Immature natural killer cell (primary cell): ENCODE measurements at regions not wholly inside any gene's neighbourhood (a gene's known extent, or its start where the extent isn't known, plus 50 kb on each side); places are given as distances from the start of the nearest gene placed in this dataset.
"Not testable (repeated sequence)": the region's sequence is repeated elsewhere in the genome, so short reads cannot be mapped to it uniquely, and the experiment has no call there.

Experiments used
- DNase-seq, 3 donors: peaks; one replicate each; pipeline ENCODE4 v3.0.0; 2022; ENCODE audit warnings: mixed read lengths in 1 of 3
- H3K27ac Mint-ChIP-seq, 6 donors: one replicate each; pipeline ENCODE4 v1.8.0; 2020; ENCODE audit warnings: mixed read lengths in 6 of 6, mild to moderate bottlenecking in 5 of 6, inconsistent platforms in 4 of 6, moderate library complexity in 3 of 6
- H3K27me3 Mint-ChIP-seq, 3 donors: one replicate each; pipeline ENCODE4 v1.8.0; 2020 to 2021; ENCODE audit warnings: low read depth in 3 of 3, mild to moderate bottlenecking in 3 of 3, mixed read lengths in 3 of 3, moderate library complexity in 3 of 3, inconsistent platforms in 1 of 3
- H3K36me3 Mint-ChIP-seq, 3 donors: one replicate each; pipeline ENCODE4 v1.8.0; 2020; ENCODE audit warnings: mixed read lengths in 3 of 3, inconsistent platforms in 2 of 3, mild to moderate bottlenecking in 2 of 3
- H3K4me1 Mint-ChIP-seq, 2 donors: one replicate each; pipeline ENCODE4 v1.8.0; 2020; ENCODE audit warnings: inconsistent platforms in 2 of 2, mild to moderate bottlenecking in 2 of 2, mixed read lengths in 2 of 2, moderate library complexity in 1 of 2
- H3K4me3 Mint-ChIP-seq, 5 donors: one replicate each; pipeline ENCODE4 v1.8.0; 2020; ENCODE audit warnings: mild to moderate bottlenecking in 5 of 5, mixed read lengths in 5 of 5, inconsistent platforms in 3 of 5, moderate library complexity in 3 of 5
- H3K9me3 Mint-ChIP-seq, 6 donors: one replicate each; pipeline ENCODE4 v1.8.0; 2020; ENCODE audit warnings: mild to moderate bottlenecking in 6 of 6, mixed read lengths in 6 of 6, inconsistent platforms in 4 of 6, moderate library complexity in 3 of 6

DNA sequence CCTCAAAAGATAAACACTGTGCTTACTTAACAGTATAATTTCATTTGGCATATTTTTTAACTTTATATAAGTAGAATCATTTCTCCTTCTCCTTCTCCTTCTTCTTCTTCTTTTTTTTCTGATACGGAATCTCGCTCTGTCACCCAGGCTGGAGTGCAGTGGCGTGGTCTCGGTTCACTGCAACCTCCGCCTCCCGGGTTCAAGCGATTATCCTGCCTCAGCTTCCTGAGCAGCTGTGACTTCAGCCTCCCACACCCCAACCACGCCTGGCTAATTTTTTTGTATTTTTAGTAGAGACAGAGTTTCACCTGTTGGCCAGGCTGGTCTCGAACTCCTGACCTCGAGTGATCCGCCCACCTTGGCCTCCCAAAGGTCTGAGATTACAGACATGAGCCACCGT, 94.2 kb upstream of the RANBP3L start:
- not testable (repeated sequence) for H3K36me3 Mint-ChIP-seq, H3K4me3 Mint-ChIP-seq, DNase-seq, H3K9me3 Mint-ChIP-seq, H3K4me1 Mint-ChIP-seq, H3K27ac Mint-ChIP-seq, H3K27me3 Mint-ChIP-seq

DNA sequence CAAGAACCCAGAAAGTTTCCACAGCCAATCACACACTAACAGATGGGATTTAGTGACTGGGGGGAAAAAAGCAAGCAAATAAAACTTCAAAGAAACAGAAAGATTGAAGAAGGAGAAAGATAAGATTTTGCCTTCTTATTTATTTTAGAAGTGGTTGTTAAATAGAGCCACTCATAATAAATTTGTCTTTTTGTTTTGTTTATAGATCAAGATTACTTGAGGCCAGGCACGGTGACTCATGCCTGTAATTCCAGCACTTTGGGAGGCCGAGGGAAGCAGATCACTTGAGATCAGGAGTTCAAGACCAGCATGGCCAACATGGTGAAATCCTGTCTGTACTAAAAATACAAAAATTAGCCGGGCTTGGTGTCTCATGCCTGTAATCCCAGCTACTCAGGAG, 94.9 kb upstream of the RANBP3L start:
- H3K4me3 Mint-ChIP-seq, result no peak overlapping the region
- peaks cover 0 to 3% (median 0%) of the 10 kb centered on the region in 6 donors for H3K9me3 Mint-ChIP-seq
- no peaks in the 10 kb centered on the region for H3K36me3 Mint-ChIP-seq
- peaks cover 0 to 4% (median 2%) of the 10 kb centered on the region in 3 donors for H3K27me3 Mint-ChIP-seq
- no peak for DNase-seq
- no peak overlapping the region for H3K27ac Mint-ChIP-seq
- no peaks in the 10 kb centered on the region for H3K4me1 Mint-ChIP-seq

DNA sequence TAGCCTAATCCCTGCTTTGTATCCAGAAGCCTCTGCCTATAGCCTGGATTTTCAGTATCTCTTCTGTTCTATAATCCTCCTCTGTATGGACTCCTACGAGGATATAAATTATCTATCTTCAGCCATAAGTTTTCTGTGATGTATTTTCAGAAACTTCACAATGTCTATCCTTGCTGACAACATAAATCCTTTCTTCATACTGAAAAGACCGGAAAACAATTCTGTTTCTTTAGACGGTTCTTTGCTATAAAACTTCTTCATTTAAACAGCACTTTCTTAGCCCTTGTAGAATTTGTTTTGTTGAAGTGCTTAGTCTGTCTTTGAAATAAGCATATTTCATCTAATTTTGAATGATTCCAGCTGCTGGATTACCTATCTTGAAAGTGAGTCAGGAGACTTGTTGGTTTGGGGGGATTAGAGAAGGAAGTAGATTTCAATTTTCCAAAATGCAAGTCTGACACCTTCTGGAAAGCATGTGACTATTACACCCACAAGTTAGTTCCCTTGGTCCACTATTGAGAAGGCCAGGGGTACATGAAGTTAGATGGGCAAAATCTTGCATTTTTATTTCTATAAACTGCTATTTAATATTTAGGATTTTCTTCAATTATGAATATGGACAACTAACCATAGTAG, 96.3 kb upstream of the RANBP3L start:
- Mint-ChIP-seq H3K4me1 (no peaks in the 10 kb centered on the region), H3K36me3 (no peaks in the 10 kb centered on the region), H3K27me3 (peaks cover 0 to 5% (median 0%) of the 10 kb centered on the region in 3 donors), H3K9me3 (peaks cover 0 to 3% (median 0%) of the 10 kb centered on the region in 6 donors), H3K27ac (no peak overlapping the region), H3K4me3 (no peak overlapping the region)
- no peak for DNase-seq

DNA sequence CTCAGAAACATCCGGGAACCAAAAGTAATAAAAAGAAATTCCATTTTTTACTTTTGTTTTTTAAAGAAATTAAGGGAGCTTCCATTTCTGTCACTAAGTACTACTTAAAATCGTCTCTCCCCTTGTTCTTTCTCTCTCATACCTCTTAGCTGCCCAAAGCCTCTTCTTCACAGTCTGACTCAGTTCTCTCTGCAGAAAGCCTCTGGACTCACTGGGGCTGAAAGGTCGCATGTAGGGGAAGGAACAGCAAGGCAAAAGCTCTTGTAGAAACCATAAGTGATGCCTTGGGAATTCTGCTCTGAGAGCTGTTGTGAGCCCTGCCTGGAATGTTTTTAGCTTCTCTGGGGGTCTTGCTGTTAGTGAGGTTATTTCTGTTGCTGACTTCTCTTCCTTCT, 100.8 kb upstream of the RANBP3L start:
- Mint-ChIP-seq H3K27ac (no peak overlapping the region), H3K4me3 (no peak overlapping the region), H3K4me1 (no peaks in the 10 kb centered on the region), H3K9me3 (no peaks in the 10 kb centered on the region), H3K36me3 (no peaks in the 10 kb centered on the region), H3K27me3 (peaks cover 0 to 4% (median 1%) of the 10 kb centered on the region in 3 donors)
- no peak for DNase-seq

DNA sequence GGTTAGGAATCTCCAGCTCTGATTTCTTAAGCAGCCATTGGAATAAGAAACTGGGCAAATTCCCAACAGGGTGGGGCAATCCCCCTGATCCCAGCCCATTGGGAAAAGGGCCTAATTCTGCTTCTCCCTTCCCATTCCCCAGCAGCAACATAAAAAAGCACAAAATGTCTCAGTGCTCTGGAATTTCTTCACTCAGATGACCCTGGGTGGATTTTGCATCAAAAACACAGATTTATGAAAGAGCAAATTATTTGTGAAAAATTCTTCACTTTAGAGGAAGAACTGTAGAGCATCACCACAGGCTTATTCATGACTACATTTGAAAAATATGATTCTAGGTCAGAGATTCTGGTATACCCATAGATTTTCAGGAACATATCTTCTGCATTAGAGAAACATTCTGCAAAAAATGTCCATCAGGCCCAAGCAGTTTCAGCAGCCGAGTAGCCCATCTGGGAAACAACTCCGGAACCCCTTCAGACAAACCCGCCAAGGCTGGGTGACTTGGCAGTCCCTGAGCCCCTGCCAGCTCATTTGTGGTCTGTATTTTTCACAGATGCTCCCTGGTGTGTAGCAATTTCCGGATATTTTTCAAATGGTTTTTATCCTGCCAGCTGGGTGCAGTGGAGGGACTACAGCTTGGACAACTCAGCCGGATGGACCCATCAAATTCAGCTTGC, 102.1 kb upstream of the RANBP3L start:
- no peaks in the 10 kb centered on the region for H3K4me1 Mint-ChIP-seq
- H3K27me3 Mint-ChIP-seq, result peaks cover 0 to 4% (median 3%) of the 10 kb centered on the region in 3 donors
- H3K27ac Mint-ChIP-seq, result no peak overlapping the region
- H3K36me3 Mint-ChIP-seq, result no peaks in the 10 kb centered on the region
- no peak overlapping the region for H3K4me3 Mint-ChIP-seq
- H3K9me3 Mint-ChIP-seq, result no peaks in the 10 kb centered on the region
- no peak for DNase-seq

DNA sequence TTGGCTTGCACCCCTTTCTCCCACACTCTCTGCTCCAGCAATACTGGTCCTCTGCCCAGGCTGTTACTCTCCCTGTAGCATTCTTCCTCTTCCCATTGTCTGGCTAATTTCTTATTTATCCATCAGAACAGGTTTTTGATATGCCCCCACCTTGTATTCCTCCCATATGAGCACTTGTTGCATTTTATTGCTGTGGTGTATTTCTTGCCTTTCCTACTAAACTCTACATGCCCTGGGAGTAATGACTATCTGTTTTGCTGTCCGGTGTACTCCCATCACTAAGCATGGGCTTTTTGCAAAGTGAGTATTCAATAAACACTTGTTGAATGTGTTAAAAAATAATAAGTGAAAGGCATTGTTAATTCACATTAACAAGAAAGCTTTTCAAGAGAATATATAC, 104.3 kb upstream of the RANBP3L start:
- Mint-ChIP-seq H3K27ac (no peak overlapping the region), H3K4me3 (no peak overlapping the region), H3K27me3 (peaks cover 0 to 6% (median 3%) of the 10 kb centered on the region in 3 donors), H3K9me3 (peaks cover 0 to 3% (median 0%) of the 10 kb centered on the region in 6 donors), H3K36me3 (no peaks in the 10 kb centered on the region), H3K4me1 (no peaks in the 10 kb centered on the region)
- DNase-seq, result no peak

DNA sequence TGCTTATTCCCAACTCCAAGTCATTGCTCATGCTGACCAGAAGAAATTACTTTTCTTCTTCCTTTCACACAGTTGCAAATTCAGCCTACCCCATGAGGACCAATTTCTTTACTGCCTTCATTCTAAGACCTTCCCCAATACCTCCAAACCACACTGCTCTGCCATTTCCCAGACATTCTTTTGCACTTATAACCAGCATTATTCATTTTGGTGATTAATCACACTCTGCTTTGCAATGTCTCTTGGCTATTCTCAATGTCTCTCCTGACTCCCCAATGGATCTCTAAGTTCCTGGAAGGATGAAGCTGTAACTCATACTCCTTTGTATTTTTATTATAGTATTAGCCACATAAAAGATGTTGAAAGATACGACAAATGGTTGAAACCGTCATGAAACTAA, 105.7 kb upstream of the RANBP3L start:
- no peak overlapping the region for H3K4me3 Mint-ChIP-seq
- H3K4me1 Mint-ChIP-seq, result no peaks in the 10 kb centered on the region
- H3K36me3 Mint-ChIP-seq, result no peaks in the 10 kb centered on the region
- peaks cover 0 to 3% (median 0%) of the 10 kb centered on the region in 6 donors for H3K9me3 Mint-ChIP-seq
- no peak overlapping the region for H3K27ac Mint-ChIP-seq
- DNase-seq, result no peak
- H3K27me3 Mint-ChIP-seq, result peaks cover 0 to 9% (median 3%) of the 10 kb centered on the region in 3 donors

DNA sequence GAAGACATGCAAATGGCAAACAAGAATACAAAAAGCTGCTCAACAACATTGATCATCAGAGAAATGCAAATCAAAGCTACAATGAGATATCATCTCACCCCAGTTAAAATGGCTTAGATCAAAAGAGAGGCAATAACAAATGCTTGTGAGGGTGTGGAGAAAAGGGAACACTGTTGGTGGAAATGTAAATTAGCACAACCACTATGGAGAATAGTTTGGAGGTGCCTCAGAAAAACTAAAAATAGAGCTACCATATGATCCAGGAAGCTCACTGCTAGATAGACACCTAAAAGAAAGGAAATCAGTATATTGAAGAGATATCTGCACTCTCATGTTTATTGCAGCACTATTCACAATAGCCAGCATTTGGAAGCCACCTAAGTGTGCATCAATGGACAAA, 108.0 kb upstream of the RANBP3L start:
- H3K4me1 Mint-ChIP-seq, DNase-seq, H3K9me3 Mint-ChIP-seq, H3K36me3 Mint-ChIP-seq, H3K27me3 Mint-ChIP-seq, H3K4me3 Mint-ChIP-seq, H3K27ac Mint-ChIP-seq: not testable (repeated sequence)

DNA sequence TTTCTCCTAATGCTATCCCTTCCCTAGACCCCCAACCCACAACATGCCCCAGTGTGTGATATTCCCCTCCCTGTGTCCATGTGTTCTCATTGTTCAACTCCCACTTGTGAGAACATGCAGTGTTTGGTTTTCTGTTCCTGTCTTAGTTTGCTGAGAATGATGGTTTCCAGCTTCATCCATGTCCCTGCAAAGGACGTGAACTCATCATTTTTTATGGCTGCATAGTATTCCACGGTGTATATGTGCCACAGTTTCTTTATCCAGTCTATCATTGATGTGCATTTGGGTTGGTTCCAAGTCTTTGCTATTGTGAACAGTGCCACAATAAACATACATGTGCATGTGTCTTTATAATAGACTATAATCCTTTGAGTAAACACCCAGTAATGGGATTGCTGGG, 109.0 kb upstream of the RANBP3L start:
- DNase-seq, H3K27ac Mint-ChIP-seq, H3K36me3 Mint-ChIP-seq, H3K27me3 Mint-ChIP-seq, H3K9me3 Mint-ChIP-seq, H3K4me3 Mint-ChIP-seq, H3K4me1 Mint-ChIP-seq: not testable (repeated sequence)

DNA sequence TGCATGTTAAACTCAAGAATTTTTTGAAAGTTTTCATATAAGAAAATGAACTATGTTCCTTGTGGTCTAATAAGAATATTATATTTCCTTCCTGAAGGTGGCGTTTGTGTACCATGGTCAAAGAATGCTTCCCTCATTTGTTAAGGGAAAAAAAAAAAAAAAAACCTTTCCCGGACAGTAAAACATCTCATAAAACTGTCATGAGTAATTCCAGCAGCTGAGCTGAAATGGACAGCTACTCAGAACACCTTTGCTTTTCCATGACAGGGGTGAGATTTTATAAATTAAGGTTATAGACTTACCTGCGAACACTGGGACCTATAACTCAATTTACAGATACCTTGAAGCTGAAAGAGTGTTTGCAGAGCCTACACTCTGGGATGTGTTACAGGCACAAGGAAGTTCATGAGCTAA, 113.2 kb upstream of the RANBP3L start:
- no peak overlapping the region for H3K27ac Mint-ChIP-seq
- H3K27me3 Mint-ChIP-seq, result peaks cover 3 to 9% (median 3%) of the 10 kb centered on the region in 3 donors
- no peak overlapping the region for H3K4me3 Mint-ChIP-seq
- DNase-seq, result no peak
- H3K36me3 Mint-ChIP-seq, result no peaks in the 10 kb centered on the region
- H3K9me3 Mint-ChIP-seq, result peaks cover 0 to 4% (median 0%) of the 10 kb centered on the region in 6 donors
- H3K4me1 Mint-ChIP-seq, result peaks cover 13 to 15% of the 10 kb centered on the region in 2 donors

DNA sequence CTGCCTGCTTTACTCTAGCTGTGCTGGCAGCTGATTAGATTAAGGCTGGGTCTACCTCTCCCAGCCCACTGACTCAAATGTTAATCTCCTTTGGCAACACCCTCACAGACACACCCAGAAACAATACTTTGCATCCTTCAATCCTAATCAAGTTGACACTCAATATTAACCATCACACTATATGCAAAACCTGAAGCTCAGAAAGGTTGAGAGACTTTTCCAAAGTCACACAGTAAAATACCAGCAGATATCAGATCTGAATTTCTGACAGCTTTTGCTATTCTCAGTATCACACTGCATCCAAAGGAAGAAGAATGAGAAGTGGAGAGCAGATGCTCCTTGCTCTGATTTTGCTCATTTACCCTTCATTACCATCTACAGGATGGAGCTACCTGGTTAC, 114.9 kb upstream of the RANBP3L start:
- DNase-seq, result no peak
- H3K27ac Mint-ChIP-seq, result no peak overlapping the region
- H3K27me3 Mint-ChIP-seq, result peaks cover 3 to 7% (median 3%) of the 10 kb centered on the region in 3 donors
- peaks cover 18 to 22% of the 10 kb centered on the region in 2 donors for H3K4me1 Mint-ChIP-seq
- peaks cover 0 to 4% (median 0%) of the 10 kb centered on the region in 6 donors for H3K9me3 Mint-ChIP-seq
- H3K4me3 Mint-ChIP-seq, result no peak overlapping the region
- H3K36me3 Mint-ChIP-seq, result no peaks in the 10 kb centered on the region

DNA sequence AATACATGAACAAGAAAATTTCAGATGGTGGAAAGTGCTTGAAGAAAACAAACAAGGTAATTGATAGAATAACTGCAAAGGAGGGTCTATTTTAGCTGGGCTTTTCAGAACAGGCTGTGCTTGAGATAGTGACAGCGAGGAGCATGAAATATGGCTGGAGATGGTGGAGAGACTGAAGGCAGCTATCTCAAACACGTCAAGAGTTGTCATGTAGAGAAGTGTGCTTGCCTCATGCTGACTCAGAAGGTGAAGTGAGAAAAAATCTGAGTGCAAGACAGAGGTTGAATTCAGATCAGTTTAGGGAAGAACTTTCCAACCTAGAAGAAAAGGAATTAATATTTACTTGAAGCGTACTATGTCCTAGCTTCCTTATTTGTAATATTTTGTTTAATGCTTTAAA, 115.5 kb upstream of the RANBP3L start:
- no peak overlapping the region for H3K4me3 Mint-ChIP-seq
- H3K27ac Mint-ChIP-seq, result no peak overlapping the region
- peaks cover 18 to 24% of the 10 kb centered on the region in 2 donors for H3K4me1 Mint-ChIP-seq
- DNase-seq, result no peak
- peaks cover 3 to 7% (median 3%) of the 10 kb centered on the region in 3 donors for H3K27me3 Mint-ChIP-seq
- H3K9me3 Mint-ChIP-seq, result peaks cover 0 to 4% (median 0%) of the 10 kb centered on the region in 6 donors
- no peaks in the 10 kb centered on the region for H3K36me3 Mint-ChIP-seq

DNA sequence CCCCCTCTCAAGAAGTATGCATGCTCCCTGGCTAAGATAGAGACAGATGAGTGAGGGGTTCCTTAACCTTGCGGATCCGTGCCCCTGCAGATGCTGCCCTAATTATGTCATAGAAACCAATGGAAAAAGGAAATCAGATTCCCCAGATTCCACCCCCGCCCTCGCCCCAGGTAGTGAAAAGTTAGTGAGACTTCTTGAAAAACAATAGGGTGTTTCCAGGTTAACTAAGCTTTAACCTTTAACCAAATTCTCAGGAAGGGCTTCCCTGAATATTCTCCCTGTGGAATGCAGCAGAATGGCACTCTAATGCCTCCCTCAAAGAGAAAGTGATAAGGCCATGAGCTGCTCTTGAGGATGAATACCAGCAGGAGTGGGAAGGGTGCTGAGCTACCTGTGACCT, 116.0 kb upstream of the RANBP3L start:
- Mint-ChIP-seq H3K4me3 (no peak overlapping the region), H3K9me3 (peaks cover 0 to 4% (median 0%) of the 10 kb centered on the region in 6 donors), H3K36me3 (no peaks in the 10 kb centered on the region), H3K27me3 (peaks cover 3 to 7% (median 3%) of the 10 kb centered on the region in 3 donors), H3K27ac (no peak overlapping the region), H3K4me1 (peaks cover 18 to 24% of the 10 kb centered on the region in 2 donors)
- no peak for DNase-seq

DNA sequence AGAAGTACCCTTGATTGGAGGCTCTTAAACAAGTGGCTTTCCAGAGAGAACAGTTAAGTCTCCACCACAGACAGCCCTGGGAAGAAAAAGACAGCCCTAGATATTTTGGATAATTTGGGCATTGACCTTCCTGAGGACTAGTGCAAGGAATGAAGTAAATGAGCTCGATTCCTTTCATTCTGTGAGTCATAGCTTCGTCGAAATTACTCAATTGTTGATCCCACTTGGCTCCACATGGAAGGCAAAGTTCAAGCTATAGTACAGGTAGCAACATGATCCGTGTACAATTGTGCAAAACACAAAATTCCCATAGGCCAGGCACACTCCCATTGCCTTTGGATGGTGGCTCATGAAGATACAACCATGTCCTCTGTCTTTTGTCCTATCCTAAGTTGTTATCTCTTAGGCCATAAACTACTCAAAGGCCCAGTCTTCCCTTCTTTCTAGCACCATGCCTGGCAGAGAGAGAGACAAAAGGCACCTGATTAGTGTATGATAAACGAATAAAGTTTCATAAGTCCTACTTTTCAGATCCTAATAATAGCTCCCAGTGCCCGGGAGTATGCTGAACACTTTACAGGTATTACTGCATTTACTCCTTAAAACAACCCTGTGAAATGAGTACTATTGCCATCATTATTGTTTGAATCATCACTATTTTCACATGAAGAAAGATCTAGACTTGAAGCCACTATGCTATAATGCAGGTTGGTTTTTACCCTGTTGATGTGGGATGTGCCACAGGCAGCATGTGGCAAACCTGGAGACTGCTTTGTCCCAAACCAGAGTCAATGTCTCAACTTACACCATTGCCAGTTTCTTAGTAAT, 116.7 kb upstream of the RANBP3L start:
- H3K27me3 Mint-ChIP-seq, result peaks cover 3 to 7% (median 3%) of the 10 kb centered on the region in 3 donors
- H3K27ac Mint-ChIP-seq, result no peak overlapping the region
- no peaks in the 10 kb centered on the region for H3K36me3 Mint-ChIP-seq
- no peak overlapping the region for H3K4me3 Mint-ChIP-seq
- H3K4me1 Mint-ChIP-seq, result peaks cover 18 to 31% of the 10 kb centered on the region in 2 donors
- no peak for DNase-seq
- H3K9me3 Mint-ChIP-seq, result peaks cover 0 to 4% (median 0%) of the 10 kb centered on the region in 6 donors
